ENCODE measurements at regions not wholly inside any gene's neighbourhood (a gene's known extent, or its start where the extent isn't known, plus 50 kb on each side); places are given as distances from the start of the nearest gene placed in this dataset.

DNA sequence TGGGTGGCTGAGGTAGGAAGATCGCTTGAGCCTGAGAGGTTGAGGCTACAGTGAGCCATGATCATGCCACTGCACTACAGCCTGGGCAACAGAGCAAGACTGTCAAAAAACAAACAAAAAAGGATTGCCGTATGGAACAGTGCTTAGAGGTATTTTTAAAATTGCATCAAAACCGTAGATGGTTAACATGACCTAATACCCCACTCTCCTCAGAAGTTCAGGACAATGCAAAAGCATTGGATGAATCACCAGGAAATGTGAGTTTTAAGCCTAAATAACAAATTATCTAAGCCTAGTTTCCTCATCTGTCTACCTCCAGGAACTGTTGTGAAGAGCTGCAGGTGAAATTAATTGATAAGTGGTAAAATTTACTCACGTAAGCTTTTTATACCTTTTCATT, 123.8 kb upstream of the ID4 start:
- no peak for TF ChIP-seq MXI1 (IDR thresholded peaks at IDR 0.05; ENCODE audit: low read depth, low read length)
- TF ChIP-seq, protein P1, sequence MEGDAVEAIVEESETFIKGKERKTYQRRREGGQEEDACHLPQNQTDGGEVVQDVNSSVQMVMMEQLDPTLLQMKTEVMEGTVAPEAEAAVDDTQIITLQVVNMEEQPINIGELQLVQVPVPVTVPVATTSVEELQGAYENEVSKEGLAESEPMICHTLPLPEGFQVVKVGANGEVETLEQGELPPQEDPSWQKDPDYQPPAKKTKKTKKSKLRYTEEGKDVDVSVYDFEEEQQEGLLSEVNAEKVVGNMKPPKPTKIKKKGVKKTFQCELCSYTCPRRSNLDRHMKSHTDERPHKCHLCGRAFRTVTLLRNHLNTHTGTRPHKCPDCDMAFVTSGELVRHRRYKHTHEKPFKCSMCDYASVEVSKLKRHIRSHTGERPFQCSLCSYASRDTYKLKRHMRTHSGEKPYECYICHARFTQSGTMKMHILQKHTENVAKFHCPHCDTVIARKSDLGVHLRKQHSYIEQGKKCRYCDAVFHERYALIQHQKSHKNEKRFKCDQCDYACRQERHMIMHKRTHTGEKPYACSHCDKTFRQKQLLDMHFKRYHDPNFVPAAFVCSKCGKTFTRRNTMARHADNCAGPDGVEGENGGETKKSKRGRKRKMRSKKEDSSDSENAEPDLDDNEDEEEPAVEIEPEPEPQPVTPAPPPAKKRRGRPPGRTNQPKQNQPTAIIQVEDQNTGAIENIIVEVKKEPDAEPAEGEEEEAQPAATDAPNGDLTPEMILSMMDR (IDR thresholded peaks at IDR 0.05) = no peak
- no peak for TF ChIP-seq YY1 (IDR thresholded peaks at IDR 0.05; ENCODE audit: low read depth)
- no peak for TF ChIP-seq TEAD4 (IDR thresholded peaks at IDR 0.05; ENCODE audit: borderline replicate concordance, insufficient read depth)
- no peak for TF ChIP-seq CHD2 (IDR thresholded peaks at IDR 0.05; ENCODE audit: low read length, partially characterized antibody)
- no peak for TF ChIP-seq NFIC (IDR thresholded peaks at IDR 0.05; ENCODE audit: borderline replicate concordance)
- TF ChIP-seq FOXJ3 (CRISPR knock-in tag; IDR thresholded peaks at IDR 0.05) = no peak
- TF ChIP-seq, protein P2, sequence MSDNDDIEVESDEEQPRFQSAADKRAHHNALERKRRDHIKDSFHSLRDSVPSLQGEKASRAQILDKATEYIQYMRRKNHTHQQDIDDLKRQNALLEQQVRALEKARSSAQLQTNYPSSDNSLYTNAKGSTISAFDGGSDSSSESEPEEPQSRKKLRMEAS (IDR thresholded peaks at IDR 0.05; ENCODE audit: low read depth) = no peak
- no peak for TF ChIP-seq POLR2AphosphoS5 (IDR thresholded peaks at IDR 0.05; ENCODE audit: low read depth, low read length)
